Skin epidermis (tissue), 12 donors: ENCODE measurements at regions not wholly inside any gene's neighbourhood (a gene's known extent, or its start where the extent isn't known, plus 50 kb on each side); places are given as distances from the start of the nearest gene placed in this dataset.

Experiments
- H3K27ac ChIP-seq, 21 experiments: fragments of 200-600 bp; sonication (generic) in 11 of 21; one replicate each; pipeline ENCODE4 v1.5.0; 2020; ENCODE audit warnings: mild to moderate bottlenecking in 3 of 21, inconsistent platforms in 2 of 21, moderate library complexity in 2 of 21
- H3K4me3 ChIP-seq, 7 experiments: fragments of 200-600 bp; sonication (generic) in 2 of 7; one replicate each; pipeline ENCODE4 v1.5.0; 2020; ENCODE audit warnings: inconsistent platforms in 2 of 7, mild to moderate bottlenecking in 2 of 7, moderate library complexity in 1 of 7

DNA sequence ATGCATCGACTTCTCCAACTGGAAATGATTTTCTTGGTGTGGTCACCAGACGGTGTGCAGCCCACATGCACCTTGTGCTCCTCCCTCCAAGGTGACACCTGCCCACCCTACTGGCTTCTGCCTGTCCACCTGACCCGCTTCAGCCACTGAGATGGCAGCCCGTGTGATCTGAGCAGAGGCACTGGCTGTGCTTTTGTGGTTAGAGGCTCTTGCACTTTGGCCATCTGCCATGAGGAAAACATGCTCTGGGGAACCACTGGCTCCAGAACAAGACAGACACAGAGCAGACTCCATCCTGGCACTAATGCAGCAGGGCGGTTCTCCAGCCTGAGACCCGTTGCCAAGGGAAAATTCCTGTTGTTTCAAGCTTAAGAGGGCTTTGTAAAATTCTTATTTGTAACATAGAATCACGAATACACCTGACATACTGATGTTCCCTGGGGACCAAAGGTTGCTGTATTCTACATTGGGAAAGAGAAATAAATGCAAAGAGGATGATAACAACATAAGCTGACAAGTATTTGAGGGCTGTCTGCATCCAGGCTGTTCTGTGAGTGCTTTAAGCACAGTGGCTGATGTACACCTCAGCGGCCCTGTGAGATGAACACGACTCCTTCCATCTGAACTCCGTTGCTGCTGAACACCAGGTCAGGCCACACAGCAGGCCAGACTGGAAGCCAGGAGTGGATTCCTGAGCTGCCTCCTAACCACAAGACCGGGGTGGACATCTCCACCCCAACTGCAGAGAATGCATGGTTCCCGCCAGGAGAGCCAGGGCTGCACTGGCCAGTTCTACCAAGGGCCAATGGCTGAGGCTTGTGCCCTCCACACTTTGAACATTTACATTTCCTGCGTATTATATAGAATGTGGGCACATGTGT is 820.4 kb downstream of the GALR1 start:
- no peak overlapping the region for H3K4me3 ChIP-seq
- H3K27ac ChIP-seq = no peak overlapping the region

DNA sequence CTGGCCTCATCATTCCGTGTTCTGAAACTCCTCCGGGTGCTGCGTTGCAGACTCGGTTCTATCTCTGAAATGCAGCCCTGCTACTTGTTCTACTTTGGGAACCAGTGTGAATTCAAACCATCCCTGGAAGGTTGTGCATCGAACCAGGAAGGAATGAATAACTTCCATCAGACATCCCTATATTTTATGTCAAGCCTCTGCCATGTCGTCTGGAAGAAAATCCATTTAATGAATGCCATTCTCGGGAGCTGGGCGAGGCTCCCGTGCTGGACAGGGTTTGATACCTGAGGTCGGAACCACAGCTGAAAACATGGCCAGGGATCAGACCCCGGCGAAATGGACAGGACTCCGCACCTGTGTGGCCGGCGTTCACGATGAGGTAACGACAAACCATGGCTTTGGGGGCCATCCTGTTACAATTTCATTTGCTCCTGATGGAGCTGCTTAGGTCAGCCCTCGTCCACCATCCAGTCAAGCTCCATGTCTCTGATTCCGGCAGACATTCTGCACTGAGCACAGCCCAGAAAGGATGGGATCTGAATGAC is 821.6 kb downstream of the GALR1 start:
- Histone ChIP-seq H3K27ac (no peak overlapping the region), H3K4me3 (no peak overlapping the region)

DNA sequence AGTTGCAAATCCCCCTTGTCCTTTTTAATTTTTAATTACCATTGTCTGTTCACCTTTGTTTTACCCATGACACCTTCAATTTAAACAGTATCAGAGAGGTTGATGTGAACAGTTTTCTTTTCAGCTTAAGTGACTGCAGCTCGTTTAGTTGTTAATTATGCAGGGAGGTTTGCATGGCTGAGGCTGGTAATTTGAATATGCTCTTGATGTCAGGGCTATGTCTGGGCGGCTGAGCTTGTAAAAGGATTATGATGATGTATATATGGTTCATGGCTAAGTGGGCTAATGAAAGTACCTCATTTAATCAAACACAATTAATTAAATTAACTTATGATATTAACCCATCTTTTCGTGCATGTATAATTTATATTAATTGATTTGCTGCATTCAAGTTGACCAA is 822.1 kb downstream of the GALR1 start:
- Histone ChIP-seq H3K4me3 (no peak overlapping the region), H3K27ac (no peak overlapping the region)

DNA sequence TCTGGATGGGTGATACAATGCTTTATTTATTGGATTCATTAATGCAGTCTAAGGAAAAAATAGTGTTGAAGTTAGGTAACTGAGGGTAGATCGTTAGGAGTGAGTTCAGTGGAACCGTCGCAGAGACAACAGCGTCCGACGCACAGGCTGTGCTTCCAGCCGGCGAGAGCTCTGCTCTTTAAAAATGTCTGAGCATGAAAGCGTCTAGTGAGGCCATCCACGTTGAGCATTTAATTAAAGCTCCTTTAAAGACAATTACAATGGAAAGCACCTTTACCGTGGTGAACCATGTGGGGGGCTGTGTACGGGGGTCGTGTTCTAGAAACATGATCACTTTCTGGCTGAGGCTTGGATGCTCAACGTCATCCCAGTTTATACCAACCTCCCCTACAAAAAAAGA is 822.7 kb downstream of the GALR1 start:
- Histone ChIP-seq H3K27ac (no peak overlapping the region), H3K4me3 (no peak overlapping the region)

DNA sequence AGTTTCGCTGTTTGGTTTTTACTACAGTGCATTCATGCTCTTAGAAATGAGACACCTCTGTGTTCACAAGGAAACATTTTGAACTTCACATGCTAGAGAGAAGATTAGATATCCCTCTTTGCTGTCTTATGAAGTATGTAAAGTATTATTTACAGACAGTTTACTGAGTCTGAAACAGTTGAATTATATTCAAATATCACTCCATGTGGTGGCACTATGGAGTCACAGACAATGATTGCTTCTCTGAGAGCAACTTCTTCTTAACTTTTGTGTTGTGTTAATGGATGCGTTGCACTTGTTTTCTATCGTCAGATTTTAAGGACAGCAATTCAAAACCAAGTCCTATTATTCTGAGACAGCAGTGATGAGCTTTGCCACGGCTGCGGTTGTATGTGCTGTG is 823.6 kb downstream of the GALR1 start:
- H3K4me3 ChIP-seq = no peak overlapping the region
- H3K27ac ChIP-seq = no peak overlapping the region

DNA sequence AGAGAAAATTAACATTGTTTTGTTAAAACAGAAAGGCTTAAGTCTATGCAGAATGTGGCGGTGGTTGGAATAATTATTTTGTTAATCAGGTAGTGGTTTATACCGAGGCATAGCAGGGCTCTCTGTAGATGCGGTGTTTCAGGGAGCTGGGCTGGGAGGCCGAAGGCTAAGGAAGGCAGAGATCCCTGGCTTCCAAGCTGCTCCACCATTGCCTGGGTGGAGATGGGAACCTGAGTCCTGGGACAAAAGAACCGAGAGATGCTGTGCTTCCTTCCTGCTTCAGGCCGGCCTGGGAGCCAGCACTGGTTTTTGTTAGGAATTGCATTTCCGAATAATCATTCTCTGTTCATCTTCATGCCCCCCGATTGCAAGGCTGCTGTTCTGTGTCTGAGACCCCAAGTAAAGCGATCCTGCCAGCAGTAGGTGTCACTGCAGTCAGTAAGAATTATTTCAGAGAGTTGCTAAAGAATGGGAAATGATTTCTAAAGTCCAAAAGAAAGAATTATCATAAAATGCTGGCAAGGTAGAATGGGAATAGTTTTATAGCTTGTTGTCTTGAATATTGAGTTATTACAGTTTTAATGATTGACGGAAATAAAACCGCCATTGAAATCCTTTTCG is 824.9 kb downstream of the GALR1 start:
- no peak overlapping the region for H3K27ac ChIP-seq
- no peak overlapping the region for H3K4me3 ChIP-seq

DNA sequence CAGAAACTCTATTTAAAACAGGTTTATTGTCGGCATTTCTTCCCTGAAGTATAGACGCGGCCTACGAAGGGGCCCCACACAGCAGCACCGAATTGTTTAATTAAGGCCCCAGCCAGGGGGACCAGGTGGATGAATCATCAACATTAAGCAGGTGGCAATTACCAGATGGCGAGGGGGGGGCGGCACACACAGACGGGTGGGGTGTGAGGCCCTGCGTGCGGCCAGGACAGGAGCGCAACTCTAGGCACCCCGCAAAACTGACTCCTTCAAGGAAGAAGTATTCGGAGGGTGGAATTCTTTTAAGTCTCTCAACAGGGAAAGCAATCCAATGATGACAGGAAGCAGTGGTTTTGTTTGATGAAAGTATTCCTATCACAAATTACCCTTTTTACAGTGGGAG is 830.4 kb downstream of the GALR1 start:
- no peak overlapping the region for H3K4me3 ChIP-seq
- no peak overlapping the region for H3K27ac ChIP-seq

DNA sequence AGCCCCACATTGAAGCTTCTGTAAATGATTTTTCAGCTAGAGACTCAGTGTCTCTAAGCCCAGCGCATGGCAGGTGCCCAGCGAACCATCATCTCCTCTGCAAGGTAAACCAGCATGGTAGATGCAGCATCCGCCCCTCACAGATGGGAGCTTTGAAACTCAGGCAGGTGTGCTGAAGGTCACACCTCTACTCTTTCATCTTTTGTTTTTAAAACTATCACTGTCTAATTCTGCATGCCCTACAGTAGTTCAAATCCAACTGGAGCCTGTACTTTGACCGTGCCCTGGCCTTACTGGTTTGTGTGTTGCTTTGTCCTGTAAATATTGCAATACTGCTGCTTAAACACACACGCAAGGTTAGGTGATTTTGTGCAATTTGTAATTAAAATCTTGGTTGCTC is 831.1 kb downstream of the GALR1 start:
- Histone ChIP-seq H3K27ac (no peak overlapping the region), H3K4me3 (no peak overlapping the region)

DNA sequence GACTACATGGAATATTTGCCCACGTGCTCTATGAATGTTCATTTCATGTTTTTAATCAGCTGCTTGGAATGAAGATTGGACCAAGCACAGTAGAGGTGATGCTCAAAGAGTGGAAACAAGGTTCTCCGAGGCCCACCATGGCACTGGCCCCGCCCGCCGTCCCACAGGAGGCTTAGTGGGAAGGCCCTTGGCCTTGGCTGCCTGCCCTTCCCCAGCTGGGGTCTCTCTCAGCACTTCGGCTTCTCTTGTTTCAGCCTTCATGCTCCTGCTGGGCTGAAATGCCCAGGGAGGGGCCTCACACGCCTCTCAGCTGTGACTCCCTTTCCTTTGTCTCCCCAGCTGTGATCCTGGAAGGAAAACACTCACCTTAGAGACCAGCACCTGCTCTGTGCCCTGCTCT is 833.2 kb downstream of the GALR1 start:
- H3K27ac ChIP-seq = no peak overlapping the region
- no peak overlapping the region for H3K4me3 ChIP-seq

DNA sequence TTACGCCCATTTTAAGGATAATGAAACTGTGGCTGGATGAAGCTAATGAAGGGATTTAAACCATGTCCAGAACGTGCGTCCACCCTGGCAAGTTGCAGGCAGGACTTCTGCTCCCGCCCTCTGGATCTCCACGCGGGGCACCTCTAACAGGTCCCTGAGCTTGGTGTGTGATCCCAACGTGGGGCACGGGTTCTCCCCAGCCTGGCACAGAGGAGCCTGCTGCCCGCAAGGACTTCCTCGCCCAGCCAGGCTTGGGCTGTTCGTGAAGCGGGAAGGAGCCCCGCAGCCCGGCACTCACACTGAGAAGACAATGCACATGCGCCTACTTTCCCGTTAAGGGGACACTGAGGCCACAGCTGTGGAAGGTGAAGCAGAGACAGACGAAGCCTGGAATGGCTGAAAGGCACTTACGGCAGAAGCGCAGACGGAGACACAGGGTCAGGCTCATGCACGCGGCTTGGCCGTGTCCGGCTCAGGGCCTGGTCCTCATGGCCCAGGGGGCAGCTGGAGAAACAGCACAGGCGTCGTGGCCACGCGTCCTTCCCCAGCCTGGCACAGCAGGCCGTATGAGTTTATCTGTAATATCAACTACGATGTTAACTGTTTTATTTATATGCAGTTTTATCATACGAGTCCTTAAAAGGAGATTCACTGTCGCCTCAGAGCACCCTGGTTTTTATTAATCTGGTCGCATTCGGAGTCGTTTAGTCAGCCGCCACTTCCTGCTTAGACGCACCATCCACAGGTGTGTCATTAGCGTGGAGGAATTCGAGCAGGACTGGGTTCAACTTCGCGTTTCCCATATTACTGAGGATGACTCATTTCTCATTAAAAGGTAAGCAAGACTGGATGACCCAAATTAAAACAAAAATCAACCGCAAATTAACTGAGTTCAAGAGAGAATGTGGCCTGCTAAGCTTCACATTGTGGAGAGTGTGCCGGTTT is 835.9 kb downstream of the GALR1 start:
- H3K4me3 ChIP-seq = no peak overlapping the region
- H3K27ac ChIP-seq = no peak overlapping the region

DNA sequence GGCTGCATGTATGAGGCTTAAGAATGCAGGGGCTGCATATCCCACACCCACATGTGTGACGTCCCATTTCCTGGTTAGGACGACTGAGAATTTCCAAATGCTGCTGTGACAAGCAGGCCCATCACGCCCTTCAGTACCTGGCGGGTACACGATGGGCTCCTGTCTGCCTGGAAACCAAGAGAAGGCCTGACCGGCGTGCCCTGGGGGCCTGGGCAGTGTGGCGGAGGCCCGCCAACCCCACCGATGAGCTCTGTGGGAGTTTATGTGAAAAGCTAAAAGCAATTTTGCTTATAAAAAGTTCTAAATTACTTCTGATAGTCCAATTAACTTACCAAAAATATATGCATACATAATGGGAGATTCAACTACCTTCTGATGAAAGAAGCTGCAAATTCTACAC is 837.3 kb downstream of the GALR1 start:
- Histone ChIP-seq H3K4me3 (no peak overlapping the region), H3K27ac (no peak overlapping the region)

DNA sequence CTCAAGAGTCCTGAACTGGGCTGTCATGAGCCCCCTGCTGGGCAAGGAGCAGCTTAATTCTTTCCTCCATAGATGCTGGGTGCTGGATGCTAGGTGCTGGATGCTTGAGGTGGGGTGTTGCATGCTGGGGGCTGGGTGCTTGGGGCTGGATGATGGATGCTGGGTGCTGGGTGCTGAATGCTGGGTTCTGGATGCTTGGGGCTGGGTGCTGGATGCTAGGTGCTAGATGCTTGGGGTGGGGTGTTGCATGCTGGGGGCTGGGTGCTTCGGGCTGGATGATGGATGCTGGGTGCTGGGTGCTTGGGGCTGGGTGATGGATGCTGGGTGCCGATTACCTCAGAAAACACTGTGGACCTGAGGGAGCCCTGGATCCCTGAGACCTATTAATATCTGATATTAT is 837.7 kb downstream of the GALR1 start:
- H3K27ac ChIP-seq = no peak overlapping the region
- H3K4me3 ChIP-seq = no peak overlapping the region

DNA sequence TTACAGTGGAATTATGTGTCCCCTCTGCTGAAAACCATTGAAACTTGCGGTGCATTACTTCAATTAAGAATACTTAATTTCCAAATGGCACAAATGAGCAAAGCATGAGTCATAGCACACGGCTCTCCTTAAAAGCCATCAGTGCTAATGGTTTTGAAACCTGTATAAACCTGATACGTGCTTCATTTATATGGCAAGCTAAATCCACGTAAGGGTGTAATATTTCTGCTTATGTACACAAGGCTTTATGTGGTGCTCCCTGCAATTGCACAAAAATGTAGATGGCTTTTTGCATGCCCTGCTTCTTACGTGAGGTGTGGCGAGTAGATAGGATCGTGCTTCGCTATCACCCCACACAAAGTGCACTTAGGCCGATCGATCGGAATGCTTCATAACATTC is 840.9 kb downstream of the GALR1 start:
- Histone ChIP-seq H3K4me3 (no peak overlapping the region), H3K27ac (no peak overlapping the region)

DNA sequence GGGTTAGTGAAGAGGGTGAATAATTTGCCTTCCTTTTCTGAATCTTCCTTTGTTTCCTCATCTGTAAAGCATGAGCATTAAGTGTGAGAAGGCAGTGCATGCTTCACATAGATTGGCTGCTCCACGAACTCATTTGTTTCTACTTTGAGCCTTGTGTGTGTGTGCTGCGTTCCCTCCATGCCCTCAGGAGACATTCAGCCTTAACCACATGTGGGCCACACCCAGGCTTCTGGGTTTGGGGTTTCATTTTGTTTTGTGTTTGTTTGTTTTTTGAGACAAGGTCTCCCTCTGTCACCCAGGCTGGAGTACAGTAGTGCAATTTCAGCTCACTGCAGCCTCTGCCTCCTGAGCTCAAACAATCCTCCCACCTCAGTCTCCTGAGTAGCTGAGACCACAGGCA is 843.3 kb downstream of the GALR1 start:
- Histone ChIP-seq H3K27ac (no peak overlapping the region), H3K4me3 (no peak overlapping the region)

DNA sequence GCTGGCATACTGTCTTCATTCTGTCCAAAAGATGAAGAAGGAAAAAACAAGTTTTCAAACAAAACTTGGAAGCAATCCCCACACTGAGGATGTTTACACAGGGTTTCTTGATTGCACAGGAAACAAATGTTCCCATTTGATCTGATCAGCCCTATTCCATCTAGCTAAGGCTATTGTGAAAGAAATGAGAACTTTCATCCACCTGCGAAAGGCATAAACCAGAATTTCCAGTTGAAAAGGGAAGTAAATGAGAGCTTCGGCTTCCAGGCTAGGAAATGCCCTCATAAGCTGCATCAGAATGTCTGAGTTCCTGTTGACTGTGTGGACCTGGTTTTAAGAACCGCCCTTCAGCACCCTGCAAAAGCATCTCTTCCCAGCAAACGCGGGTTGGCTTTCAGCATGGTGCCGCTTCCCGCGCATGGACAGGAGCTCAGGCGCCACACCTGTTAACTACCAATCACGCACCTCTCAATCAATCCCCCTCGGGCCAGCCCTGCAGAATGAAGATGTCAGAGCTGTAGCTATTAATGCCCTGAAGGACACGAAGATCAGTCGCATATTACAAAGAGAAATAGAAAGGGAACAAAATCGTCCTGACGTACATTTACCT is 850.4 kb downstream of the GALR1 start:
- Histone ChIP-seq H3K4me3 (no peak overlapping the region), H3K27ac (no peak overlapping the region)

DNA sequence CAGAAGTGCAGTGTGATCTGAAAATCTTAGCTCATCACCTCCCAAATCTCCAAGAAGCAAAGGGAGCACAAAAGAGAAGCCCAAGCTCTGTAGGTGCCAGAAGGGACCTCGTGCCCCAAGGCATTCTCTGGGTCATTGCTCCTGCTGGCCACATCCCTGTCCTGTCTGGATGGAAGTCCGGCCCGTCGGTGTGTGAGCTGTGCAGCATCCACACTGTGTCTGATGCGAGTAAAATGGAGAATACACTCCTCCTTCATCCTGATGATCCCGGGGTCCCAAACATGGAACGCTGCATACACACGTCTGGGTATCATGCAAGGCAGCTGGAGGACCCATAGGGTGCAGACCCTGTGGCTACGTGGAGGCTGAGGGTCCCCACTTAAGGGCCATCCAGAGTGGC is 851.4 kb downstream of the GALR1 start:
- Histone ChIP-seq H3K4me3 (no peak overlapping the region), H3K27ac (no peak overlapping the region)

DNA sequence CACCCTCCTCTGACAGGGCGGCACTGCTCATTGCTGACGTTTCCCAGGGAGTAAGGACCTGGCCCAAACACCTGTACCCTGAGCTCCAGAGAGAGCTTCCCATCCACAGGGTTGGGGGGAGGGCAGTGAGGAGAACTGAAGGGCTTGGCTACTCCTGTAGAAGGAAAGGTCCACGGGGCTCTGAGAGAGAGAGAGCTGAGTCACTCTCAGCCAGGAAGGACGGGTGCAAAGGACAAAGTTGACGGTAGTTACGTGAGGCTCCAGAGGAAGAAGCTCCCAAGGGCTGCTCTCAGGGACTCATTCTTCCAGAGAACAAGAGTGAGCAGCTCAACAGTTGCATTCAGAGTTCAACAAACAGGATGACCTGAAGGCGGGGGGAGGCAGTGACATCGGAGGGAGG is 852.5 kb downstream of the GALR1 start:
- no peak overlapping the region for H3K27ac ChIP-seq
- H3K4me3 ChIP-seq = no peak overlapping the region

DNA sequence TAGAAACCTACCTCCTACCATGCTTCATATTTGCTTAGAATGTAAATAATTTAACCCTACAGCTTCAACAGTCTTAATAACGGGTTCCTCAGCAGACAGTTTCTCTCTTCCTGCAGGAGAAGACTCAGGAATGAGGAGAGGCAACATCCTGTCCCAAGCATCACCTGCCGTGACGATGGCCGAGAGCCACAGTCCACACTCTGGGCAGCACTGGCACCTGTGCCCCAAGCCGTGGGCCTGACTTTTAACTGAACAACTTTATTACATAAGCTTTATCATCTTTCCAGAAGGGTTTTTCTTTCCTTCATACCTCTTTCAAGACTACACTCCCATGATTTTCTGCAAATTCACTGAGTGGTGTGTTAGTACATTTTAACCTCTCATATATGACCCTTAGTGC is 856.0 kb downstream of the GALR1 start:
- Histone ChIP-seq H3K27ac (no peak overlapping the region), H3K4me3 (no peak overlapping the region)

DNA sequence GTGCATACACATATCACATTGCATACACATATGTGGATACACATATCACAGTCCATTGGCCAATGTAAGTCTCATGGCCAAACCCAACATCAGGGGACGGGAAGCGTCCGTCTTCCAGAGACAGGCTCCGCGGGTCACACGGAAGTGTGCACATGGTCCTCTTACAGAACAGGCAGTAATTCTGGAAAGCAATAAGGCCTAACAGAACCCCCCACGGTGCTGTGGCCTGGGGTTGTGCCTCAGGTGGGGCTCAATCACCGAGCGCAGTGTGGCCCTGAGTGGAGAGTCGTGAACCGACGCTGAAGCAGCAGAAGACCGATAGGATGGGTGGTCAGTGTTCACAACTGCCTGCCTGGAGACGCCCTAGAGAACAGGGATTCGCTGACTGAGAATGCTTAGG is 857.3 kb downstream of the GALR1 start:
- no peak overlapping the region for H3K4me3 ChIP-seq

DNA sequence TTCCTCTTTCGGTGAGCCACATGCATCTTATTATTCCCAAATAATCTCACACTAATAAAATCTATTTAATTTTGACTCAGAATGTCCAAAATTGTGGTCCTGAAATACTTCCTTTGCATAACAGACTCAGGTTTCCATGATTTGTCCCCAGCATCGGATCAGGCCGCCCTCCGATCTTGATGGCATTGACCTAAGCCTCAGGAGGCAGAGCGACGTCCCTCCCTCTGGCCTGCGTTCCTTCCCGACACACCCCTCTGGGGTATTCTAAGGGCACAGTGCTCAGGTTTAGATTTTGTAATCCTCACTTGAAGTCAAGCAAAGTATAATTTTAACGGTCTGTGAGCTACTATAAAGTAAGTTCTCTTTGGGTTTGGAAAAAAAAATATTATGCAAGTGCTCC is 857.7 kb downstream of the GALR1 start:
- Histone ChIP-seq H3K27ac (no peak overlapping the region), H3K4me3 (no peak overlapping the region)

More for the DNA sequence above, 857.3 kb downstream of the GALR1 start:
- H3K27ac ChIP-seq = no peak overlapping the region
